Stimulated activated naive CD8-positive, alpha-beta T cell treated with anti-CD3 and anti-CD28 coated beads, Interleukin-15, amount 100 ng/mL, for 72 hours (primary cell): ENCODE measurements at regions not wholly inside any gene's neighbourhood (a gene's known extent, or its start where the extent isn't known, plus 50 kb on each side); places are given as distances from the start of the nearest gene placed in this dataset.

Experiments
- ATAC-seq: fragments of 150-1000 bp; cut with Tn5 transposase; 2 replicates; pipeline ENCODE4 v1.10.0; 2021; ENCODE audit warnings: mild to moderate bottlenecking, moderate library complexity
- DNase-seq, 2 donors: peaks; one replicate each; pipeline ENCODE4 v3.0.0; 2021 to 2022
- H3K27ac Mint-ChIP-seq, 2 donors: one replicate each; pipeline ENCODE4 v1.8.0; 2022; ENCODE audit warnings: mild to moderate bottlenecking in 2 of 2, mixed read lengths in 2 of 2, moderate library complexity in 2 of 2
- H3K27me3 Mint-ChIP-seq: one replicate; pipeline ENCODE4 v1.8.0; 2022; ENCODE audit warnings: mixed read lengths
- H3K4me1 Mint-ChIP-seq: one replicate; pipeline ENCODE4 v1.8.0; 2022; ENCODE audit warnings: mild to moderate bottlenecking, mixed read lengths
- H3K4me3 Mint-ChIP-seq, 2 donors: one replicate each; pipeline ENCODE4 v1.8.0; 2022; ENCODE audit warnings: mild to moderate bottlenecking in 2 of 2, mixed read lengths in 2 of 2, moderate library complexity in 1 of 2
- H3K9me3 Mint-ChIP-seq, 2 donors: one replicate each; pipeline ENCODE4 v1.8.0; 2022; ENCODE audit warnings: mixed read lengths in 2 of 2

DNA sequence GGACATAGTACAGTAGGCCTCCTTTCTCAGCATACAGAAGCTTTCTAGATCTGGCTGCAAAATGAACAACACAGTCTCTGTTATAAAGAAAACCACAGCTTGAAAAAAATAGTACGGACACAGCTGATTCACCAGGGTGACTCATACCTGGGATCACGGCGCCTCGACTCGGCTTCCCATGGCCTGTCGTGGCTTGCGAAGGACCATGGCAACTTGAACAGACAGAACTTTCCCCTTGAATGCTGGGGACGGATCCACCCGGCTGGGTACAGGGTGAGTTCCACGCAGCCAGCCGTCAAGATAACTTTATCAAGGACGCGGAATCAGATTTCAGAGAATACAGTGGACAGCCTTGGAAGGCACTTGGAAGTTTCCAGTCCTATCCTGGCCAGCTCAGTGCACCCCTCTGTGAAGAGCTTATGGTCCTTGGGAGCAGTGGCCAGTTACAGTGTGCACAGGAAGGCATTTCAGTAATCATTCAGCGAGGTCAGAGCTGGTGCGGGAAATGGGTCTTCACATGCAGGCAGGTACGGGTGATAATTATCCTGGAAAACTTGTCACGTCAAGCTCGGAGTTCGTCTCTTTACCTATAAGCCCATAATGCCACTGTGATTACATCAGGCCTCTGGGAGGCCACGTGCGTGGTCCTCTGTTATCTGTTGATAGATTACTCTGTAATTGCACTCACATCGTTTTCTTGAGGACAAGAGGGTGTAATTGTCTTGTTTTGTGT lies 57.9 kb upstream of the MAF start:
- DNase-seq (no peak), ATAC-seq (no peak)
- no peak overlapping the region for H3K27ac Mint-ChIP-seq
- H3K4me1 Mint-ChIP-seq, result no peaks in the 10 kb centered on the region
- no peak overlapping the region for H3K4me3 Mint-ChIP-seq
- H3K27me3 Mint-ChIP-seq, result peaks cover 7% of the 10 kb centered on the region
- peaks cover under 1 to 14% of the 10 kb centered on the region in 2 donors for H3K9me3 Mint-ChIP-seq

DNA sequence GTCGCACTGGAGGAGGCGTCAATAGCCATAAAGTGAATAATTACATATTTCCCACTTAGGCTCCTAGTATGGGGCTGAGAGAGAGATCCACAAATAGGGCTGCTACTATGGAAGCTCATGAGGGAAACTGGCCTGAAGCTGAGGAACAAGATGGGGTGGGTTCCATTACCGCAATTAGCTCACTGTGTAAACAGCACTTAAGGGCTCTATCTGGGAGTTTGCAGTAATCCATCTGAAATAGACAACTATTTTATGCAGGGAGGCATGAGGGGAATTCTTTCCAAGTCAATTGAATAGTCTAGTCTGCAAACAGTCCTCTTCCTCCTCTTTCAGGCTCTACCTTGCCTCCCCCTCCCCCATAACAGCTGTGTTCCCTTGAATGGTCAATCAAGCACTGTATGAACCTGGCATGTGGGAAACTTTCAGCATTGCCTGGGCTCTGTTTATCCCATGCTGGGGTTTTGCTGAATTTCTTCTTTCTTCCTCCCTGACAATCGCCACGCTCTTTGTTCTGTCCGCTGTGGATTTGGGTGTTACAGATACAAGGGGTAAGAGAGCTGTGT lies 56.1 kb upstream of the MAF start:
- Mint-ChIP-seq H3K27ac (no peak overlapping the region), H3K4me3 (no peak overlapping the region), H3K9me3 (peaks cover 0 to under 1% of the 10 kb centered on the region in 2 donors), H3K4me1 (no peaks in the 10 kb centered on the region), H3K27me3 (peaks cover 3% of the 10 kb centered on the region)
- DNase-seq, result no peak
- no peak for ATAC-seq

DNA sequence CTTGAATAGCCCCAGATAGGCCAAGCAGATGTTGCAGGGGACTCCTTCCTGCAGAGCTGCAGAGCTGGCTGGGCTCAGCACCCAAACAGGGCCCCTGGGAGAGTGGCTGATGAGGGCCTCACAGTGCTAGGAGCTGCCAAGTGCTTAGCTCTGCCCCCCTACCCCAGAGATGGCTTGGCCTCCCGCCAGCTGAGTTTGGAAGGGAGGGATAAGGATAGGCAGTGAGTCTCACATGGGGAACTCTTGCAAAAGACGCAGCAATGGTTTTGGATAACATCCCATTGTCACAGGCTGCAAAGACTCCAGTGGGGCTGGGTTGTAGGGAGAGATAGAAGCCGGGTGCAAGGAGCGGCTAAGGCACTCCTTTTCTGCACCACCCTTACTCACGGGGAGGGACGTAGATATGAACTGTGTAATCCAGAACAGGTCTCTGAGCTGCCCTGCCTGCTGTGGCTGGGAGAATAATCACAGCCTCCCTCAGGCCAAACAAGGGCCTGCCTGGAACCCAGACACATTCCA lies 52.9 kb upstream of the MAF start:
- Mint-ChIP-seq H3K4me1 (no peaks in the 10 kb centered on the region), H3K9me3 (no peaks in the 10 kb centered on the region), H3K27ac (no peak overlapping the region), H3K4me3 (no peak overlapping the region), H3K27me3 (peaks cover 6% of the 10 kb centered on the region)
- no peak for DNase-seq
- ATAC-seq, result no peak

DNA sequence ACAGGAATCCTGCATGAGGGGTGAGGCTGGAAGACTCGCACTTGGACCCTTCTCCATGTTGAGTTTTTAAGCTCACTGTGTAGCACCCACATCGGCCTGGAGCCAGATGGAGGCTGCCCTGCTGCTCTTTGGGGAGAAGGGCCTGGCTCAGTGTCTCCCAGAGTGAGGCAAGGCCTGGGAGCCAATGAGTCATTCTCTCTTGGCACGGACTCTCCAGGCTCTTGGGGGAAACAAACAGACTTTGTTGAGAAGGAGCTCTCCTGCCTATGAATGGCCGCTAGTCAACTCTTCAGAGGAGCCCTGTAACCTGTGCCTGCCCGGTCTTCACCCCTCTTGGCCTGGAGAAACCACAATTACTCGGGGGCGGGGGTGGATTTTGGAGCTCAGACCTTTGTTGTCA lies 50.8 kb upstream of the MAF start:
- H3K27me3 Mint-ChIP-seq, result peaks cover 6% of the 10 kb centered on the region
- no peaks in the 10 kb centered on the region for H3K9me3 Mint-ChIP-seq
- DNase-seq (no peak), ATAC-seq (no peak)
- no peak overlapping the region for H3K4me3 Mint-ChIP-seq
- H3K4me1 Mint-ChIP-seq, result no peaks in the 10 kb centered on the region
- H3K27ac Mint-ChIP-seq, result no peak overlapping the region
